ENCODE measurements at regions not wholly inside any gene's neighbourhood (a gene's known extent, or its start where the extent isn't known, plus 50 kb on each side); places are given as distances from the start of the nearest gene placed in this dataset.

DNA sequence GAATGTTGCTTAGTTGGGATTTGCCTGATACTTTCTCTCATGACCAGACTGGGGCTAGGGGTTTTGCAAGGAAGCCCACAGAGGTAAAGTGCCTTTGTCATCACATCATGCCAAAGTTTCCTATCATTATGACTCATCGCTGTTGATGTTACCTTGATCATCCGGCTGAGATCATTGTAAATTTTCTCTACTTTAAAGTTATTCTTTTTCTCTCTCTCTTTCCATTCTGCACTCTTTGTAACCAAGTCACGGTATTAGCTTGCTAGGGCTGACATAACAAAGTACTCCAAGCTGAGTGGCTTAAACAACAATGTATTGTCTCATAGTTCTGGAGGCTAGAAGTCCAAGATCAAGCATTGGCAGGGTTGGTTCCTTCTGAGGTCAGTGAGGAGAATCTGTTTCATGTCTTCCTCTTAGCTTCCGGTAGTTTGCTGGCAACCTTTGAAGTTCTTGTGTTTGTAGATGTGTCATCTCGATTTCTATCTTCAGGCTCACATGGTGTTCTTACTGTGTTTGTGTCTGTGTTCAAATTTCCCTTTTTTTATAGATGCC is 113.0 kb downstream of the DTHD1 start:
- DNase-seq: no peak

DNA sequence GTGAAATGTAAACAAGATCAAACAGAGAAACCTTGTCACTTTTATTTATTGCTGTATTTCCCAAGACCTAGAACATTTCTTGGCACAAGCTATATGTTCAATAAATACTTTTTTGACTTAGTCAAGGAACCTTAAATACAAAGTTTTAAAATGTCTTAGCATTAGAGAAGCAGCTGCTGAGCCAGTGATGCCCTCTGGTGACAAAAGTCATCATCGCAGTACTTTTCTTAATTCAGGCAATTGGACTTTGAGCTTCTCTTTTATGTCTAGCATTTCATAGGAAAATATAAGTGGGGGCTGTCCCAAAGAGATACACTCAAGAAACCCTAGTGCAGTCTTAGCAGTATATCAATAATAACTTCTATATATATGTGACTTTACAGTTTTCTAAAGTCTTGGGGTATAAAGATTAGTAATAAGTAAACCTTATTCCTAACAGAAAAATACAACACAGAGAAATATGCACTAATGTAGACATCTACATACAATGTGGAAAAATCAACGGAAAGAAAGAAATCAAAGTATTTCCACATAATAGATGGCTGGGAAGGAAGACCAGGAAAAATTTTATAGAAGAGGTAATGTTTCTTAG is 118.4 kb downstream of the DTHD1 start:
- no peak for DNase-seq

- no peak for DNase-seq
Observed at GRCh38 chr4:36402008-36402758, 120.8 kb downstream of the DTHD1 start.

- no peak for DNase-seq
Observed at GRCh38 chr4:36411338-36411737, 129.9 kb downstream of the DTHD1 start.

DNA sequence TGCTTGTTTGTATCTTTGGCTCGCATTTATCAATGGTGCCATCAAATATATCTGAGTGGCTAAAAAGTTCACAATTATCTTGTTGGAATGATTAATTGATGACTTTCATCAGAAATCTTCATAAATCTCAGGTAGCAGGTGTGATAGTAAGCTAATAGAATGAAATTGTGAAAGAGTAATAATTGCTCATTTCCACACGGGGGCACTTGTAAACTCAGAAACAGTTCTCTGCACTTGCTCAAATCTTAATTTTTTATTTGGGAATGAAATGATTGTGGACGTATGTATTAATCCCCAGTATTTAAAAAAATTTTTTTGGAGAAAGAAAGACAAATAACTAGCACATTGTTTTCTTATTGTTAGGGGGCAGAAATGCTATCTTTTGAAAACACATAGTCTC is 132.8 kb downstream of the DTHD1 start:
- no peak for DNase-seq

DNA sequence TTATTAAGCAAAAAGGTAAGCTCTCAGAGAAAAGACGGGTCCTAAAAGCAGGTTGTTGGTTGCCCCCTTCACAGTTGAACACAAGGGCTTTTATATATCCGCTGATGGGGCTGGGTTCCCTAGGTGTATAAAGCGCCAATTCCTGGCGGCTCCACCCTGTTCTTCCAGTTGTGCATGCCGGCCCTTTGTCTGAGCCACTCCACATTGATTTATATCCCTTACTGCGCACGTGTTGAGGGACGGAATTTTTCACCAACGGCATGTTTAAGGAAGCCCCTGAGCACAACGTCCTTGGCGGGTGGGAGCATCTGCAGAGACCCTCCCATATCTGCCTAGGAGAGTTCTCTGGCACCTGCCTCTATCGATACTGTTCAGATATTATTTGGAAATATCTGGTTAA is 135.7 kb downstream of the DTHD1 start:
- DNase-seq: no peak

DNA sequence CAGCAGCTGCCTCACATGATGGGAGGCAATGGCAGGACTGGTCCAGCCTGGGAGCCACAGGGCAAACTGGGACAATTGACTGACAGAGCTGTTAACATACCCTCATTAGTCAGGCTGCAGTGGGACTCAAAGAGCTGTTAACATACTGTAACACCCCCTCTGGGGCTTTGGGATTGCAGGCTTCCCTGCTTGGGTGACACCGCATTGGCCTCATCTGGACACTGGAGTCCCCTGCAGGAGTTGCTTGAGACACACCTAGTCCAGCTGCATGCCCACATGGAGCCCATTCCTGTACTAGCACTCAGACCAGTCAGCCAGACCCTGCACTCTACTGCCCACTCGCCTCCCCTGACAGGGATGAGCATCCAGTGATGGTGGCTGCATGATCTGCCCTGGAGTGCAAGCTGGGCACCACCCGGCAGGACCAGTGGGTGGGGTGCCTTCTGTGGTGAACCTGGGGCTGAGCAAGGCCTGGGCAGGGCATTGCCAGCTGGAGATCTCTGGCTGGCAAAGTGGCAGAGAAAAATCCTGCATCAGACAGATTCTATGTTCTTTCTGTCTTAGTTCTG is 138.8 kb downstream of the DTHD1 start:
- DNase-seq: no peak

- no peak for DNase-seq
Observed at GRCh38 chr4:36422607-36423006, 141.2 kb downstream of the DTHD1 start.

DNA sequence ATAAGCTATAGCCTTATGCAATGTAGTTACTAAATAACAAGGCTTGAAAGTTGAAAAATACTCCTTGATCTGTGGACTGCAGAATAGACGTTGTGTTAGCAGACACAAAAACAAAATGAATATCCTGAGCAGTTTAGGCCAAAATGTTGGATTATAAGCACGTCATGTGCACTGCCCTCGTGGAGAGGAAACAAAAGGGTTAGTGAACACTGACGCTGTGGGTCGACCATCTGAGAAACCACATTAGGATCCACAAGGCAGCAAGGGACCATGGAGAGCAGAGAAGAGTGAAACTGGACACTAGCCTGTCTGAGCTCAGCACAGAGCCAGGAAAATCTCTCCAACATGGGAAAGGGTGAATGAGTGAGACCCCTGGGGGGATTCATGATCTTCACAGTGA is 145.3 kb downstream of the DTHD1 start:
- no peak for DNase-seq

DNA sequence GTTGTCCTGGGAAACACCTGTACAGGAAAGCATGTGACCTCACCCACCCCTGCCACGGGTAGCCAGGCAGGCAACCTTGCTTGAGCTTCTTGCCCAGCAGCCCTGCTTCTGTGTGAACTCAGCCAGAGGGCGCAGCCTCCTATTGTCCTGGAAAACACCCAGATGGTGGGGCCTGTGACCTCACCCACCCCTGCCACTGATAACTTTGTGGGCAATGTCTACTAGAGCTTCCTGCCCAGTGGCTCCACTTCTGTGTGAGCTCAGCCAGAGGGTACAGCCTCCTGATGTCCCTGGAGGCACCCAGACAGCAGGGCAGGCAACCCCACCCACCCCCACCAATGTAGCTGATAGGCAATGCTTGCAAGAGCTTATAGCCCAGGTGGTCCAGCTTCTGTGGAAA is 146.3 kb downstream of the DTHD1 start:
- DNase-seq: no peak

- DNase-seq: no peak
Observed at GRCh38 chr4:36432586-36432985, 151.2 kb downstream of the DTHD1 start.

DNA sequence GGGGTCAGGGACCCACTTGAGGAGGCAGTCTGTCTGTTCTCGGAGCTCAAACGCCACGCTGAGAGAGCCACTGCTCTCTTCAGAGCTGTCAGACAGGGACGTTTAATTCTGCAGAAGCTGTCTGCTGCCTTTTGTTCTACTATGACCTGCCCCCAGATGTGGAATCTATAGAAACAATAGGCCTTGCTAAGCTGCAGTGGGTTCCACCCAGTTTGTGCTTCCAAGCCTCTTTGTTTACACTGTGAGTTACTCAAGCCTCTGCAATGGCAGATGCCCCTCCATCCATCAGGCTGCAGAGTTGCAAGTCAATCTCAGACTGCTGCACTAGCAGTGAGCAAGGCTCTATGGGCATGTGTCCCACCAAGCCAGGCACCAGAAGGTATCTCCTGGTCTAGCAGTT is 158.1 kb downstream of the DTHD1 start:
- DNase-seq: no peak

GRCh38 chr4:36445480-36445879 is 164.1 kb downstream of the DTHD1 start:
- DNase-seq: no peak

GRCh38 chr4:36446275-36446674 is 164.9 kb downstream of the DTHD1 start:
- no peak for DNase-seq

GRCh38 chr4:36461344-36461743 is 179.9 kb downstream of the DTHD1 start:
- no peak for DNase-seq

- DNase-seq: no peak
Observed at GRCh38 chr4:36467670-36468069, 186.3 kb downstream of the DTHD1 start.

DNA sequence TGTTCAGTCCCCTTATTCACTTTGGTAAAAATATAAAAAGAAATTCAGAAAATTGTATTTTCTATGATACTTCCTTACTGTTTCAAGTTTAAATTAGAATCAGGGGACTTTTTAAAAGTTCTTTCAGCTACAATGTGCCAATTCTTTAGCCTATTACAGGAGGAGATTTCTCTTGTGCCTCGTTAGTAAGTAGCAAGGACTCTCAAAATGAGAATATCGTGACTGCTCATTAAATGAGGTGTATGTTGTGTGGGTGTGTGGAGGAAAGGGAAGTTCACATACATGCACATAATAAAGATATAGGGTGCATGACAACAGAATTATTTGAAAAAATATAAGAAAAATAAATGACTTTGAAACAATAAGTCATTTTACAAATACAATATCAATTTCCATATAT is 190.5 kb downstream of the DTHD1 start:
- no peak for DNase-seq

DNA sequence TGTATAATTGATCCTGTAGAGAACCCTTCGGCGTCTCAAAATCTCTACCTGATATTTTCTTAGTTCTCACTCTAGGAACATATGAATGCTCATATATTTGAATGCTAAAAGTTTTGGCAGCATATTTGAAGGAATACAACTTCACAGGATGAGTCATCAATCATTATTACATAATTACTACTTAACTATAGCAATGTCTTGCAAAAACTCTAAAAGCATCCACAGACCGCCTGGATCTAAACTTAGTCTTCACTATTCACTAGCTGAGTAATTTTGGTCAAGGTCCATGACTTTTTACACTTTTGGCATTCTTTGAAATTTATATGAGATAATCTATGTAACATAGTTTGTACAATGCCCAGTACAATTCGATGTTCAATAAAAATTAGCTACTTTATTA is 194.7 kb downstream of the DTHD1 start:
- no peak for DNase-seq

DNA sequence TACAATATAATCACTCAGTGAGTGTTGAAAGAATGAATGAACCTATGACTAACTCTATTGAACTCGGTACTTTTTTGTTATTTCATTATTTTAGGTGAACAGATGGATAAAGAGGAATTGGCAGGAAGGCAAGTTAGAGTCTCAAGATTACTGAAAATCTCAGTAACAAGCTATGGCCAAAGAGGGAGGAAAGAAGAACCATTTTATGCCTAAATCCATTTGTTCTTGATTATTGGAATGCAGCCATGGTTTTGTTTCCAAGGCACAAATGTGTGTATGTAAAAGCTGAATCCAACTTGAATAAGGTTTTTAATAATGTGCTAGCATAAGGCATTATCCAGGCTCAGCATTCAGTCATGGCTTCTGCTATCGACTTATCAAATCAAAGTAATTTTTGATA is 196.4 kb downstream of the DTHD1 start:
- no peak for DNase-seq

- no peak for DNase-seq
Observed at GRCh38 chr4:36485885-36486284, 204.5 kb downstream of the DTHD1 start.

GRCh38 chr4:36489798-36490197 is 208.4 kb downstream of the DTHD1 start:
- DNase-seq: no peak

GRCh38 chr4:36492041-36492440 is 210.6 kb downstream of the DTHD1 start:
- no peak for DNase-seq

GRCh38 chr4:36492590-36492989 is 211.2 kb downstream of the DTHD1 start:
- no peak for DNase-seq

DNA sequence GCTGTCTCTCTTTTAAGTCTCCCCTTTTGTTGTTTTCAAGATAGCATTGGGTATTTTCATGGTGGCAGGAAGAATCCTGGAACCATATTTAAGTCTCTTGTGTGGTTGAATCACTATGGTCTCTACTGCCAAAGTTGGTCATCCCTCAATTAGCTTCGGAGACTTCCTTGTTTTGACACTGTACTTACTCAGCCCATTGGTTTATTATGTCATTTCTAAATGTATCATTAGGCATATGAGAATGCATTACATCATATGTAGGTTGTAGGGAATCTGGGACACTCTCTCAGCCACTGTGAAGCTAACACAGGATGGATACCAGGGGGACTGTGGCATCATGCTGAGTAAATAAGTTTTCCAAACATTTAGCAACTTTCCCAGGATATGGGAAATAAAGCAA is 211.8 kb downstream of the DTHD1 start:
- no peak for DNase-seq
